ENCODE measurements at regions not wholly inside any gene's neighbourhood (a gene's known extent, or its start where the extent isn't known, plus 50 kb on each side); places are given as distances from the start of the nearest gene placed in this dataset.

DNA sequence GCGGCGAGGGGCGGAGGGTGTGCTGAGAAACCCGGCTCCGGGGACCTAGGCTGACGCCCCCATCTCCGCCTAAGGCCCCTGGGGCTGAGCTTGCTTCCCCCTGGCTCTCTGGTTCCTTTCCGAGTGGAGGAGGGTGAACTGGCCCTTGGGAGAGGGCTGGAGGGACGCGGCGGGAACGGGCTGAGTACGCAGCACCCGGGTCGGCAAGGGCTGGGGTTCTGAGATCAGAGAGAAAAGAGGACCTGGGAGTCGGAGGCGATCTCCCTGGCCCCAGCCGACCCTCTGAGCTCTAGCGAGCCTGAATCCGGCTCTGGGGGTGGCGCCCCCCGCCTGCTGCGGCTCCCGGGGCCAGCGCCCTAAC, 270.8 kb downstream of the FOXD2 start:
- H3K4me3 ChIP-seq (ENCODE audit: low read depth in 1 of 2, low read length in 2 of 2): peak overlapping the region in 1 of 2 donors; percentile 62
- peaks cover 48 to 63% of the 10 kb centered on the region in 2 donors for H3K27me3 ChIP-seq (ENCODE audit: control insufficient read depth in 1 of 2, insufficient read depth in 2 of 2, low read length in 2 of 2)
- H3K36me3 ChIP-seq (ENCODE audit: control insufficient read depth in 1 of 2, insufficient read depth in 2 of 2, low read length in 2 of 2): no peaks in the 10 kb centered on the region
- H3K9ac ChIP-seq (ENCODE audit: low read depth in 1 of 2, low read length in 2 of 2): no peak overlapping the region
- H3K27ac ChIP-seq (ENCODE audit: low read depth, low read length): no peak overlapping the region
- H3K9me3 ChIP-seq (ENCODE audit: control insufficient read depth in 1 of 2, low read length in 2 of 2): no peaks in the 10 kb centered on the region
- peaks cover 7 to 19% of the 10 kb centered on the region in 2 donors for H3K4me1 ChIP-seq (ENCODE audit: control insufficient read depth in 1 of 2, insufficient read depth in 2 of 2, low read length in 2 of 2)

DNA sequence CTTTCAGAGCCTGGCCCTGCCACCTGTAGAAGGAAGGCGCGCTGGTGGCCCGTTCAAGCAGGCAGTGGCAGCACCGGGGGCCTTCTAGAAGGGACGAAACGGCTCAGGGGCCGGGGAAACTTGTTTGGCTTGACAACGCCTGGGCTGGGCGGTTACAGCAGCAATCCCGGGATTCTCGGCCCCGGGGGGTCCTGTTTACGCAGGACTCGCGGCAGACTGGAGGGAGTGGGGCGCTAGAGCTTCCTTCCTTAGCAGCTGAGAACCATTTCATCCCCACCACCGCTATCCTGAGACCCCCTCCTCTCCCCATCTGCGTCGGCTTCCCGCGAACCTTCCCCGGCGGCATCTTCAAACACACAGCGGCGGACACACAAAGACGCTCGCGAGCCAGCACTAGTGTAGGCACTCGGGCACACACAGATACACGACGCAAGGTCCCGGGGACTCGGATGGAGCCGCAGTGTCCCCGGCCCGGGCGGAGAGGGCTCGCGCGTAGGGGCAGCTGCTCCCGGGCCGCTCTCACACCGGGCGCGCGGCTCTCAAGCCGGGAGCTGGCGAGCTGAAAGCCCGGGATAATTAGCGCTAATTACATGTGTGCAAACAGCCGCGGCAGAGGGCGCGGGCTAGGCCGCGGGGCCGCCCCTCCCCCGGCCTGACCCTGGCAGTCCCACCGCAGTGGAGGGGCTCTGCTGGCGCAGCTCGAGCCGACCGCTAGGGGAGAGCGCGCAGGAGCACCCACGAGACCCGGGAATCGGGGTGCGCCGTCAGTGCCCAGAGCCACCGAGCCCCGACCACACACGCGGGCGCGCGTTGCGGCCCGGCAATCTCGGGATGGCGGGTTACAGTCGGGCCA, 271.4 kb downstream of the FOXD2 start:
- Histone ChIP-seq H3K27me3 (ENCODE audit: control insufficient read depth in 1 of 2, insufficient read depth in 2 of 2, low read length in 2 of 2) (peaks cover 52 to 67% of the 10 kb centered on the region in 2 donors), H3K9me3 (ENCODE audit: control insufficient read depth in 1 of 2, low read length in 2 of 2) (no peaks in the 10 kb centered on the region), H3K27ac (ENCODE audit: low read depth, low read length) (no peak overlapping the region), H3K4me1 (ENCODE audit: control insufficient read depth in 1 of 2, insufficient read depth in 2 of 2, low read length in 2 of 2) (peaks cover 7 to 19% of the 10 kb centered on the region in 2 donors), H3K36me3 (ENCODE audit: control insufficient read depth in 1 of 2, insufficient read depth in 2 of 2, low read length in 2 of 2) (no peaks in the 10 kb centered on the region), H3K4me3 (ENCODE audit: low read depth in 1 of 2, low read length in 2 of 2) (peak overlapping the region; percentile 43 to 62), H3K9ac (ENCODE audit: low read depth in 1 of 2, low read length in 2 of 2) (peak overlapping the region in 1 of 2 donors; percentile 47)

DNA sequence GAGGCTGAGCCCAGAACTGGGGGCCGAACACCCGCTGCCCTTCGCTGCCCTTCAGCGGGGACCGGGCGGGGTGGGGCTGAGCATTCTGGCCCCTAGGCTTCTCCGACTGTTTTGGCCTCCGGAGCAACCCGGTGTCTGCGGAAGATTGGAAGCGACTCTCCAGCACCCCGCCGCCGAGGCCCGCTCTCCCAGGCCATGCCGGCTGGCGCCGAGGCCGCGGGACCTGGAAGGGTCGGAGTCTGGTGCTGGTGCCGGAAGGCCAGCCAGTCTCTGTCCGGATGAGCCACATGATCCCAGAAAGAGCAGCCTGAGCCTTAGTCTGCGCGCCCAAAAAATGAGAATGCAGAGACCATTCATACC, 272.0 kb downstream of the FOXD2 start:
- Histone ChIP-seq H3K36me3 (ENCODE audit: control insufficient read depth in 1 of 2, insufficient read depth in 2 of 2, low read length in 2 of 2) (no peaks in the 10 kb centered on the region), H3K4me3 (ENCODE audit: low read depth in 1 of 2, low read length in 2 of 2) (peak overlapping the region; percentile 43 to 62), H3K9me3 (ENCODE audit: control insufficient read depth in 1 of 2, low read length in 2 of 2) (no peaks in the 10 kb centered on the region), H3K27ac (ENCODE audit: low read depth, low read length) (no peak overlapping the region), H3K27me3 (ENCODE audit: control insufficient read depth in 1 of 2, insufficient read depth in 2 of 2, low read length in 2 of 2) (peaks cover 52 to 67% of the 10 kb centered on the region in 2 donors), H3K4me1 (ENCODE audit: control insufficient read depth in 1 of 2, insufficient read depth in 2 of 2, low read length in 2 of 2) (peaks cover 7 to 19% of the 10 kb centered on the region in 2 donors), H3K9ac (ENCODE audit: low read depth in 1 of 2, low read length in 2 of 2) (peak overlapping the region in 1 of 2 donors; percentile 47)

DNA sequence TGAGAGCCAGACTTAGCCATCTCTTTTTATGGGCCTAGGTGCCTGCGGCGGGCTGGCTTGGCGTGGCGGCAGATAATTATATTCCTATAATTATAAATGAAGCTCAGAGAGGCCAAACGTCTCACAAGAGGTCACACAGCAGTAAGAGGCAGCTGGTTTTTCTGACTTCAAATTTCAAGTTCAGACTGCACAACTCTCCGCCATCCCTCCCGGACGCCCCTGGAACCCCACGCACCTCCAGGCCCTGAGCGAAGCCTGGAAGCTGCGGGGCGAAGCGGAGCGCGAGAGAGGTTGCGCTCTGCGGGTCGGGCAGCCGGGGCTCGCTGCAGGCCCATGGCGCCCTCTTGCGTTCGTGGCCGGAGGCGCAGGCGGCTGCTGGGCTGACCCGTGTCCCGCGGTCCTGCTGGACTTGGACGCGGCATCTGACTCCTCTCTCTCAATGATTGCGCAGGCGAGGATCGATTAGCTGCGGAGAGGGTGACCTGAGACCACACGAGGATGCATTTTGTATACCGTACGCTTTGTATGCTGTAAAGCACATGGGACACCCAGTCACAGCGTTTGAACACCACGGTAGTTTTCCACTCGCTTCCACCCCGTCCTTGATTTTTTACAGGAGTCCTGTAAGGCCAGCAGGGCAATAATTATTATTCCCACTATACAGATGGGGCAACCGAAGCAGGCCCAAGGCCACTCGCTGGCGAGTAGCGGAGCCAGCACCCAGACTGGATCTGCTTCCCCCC, 272.7 kb downstream of the FOXD2 start:
- Histone ChIP-seq H3K27ac (ENCODE audit: low read depth, low read length) (no peak overlapping the region), H3K36me3 (ENCODE audit: control insufficient read depth in 1 of 2, insufficient read depth in 2 of 2, low read length in 2 of 2) (no peaks in the 10 kb centered on the region), H3K4me3 (ENCODE audit: low read depth in 1 of 2, low read length in 2 of 2) (peak overlapping the region; percentile 43 to 62), H3K9ac (ENCODE audit: low read depth in 1 of 2, low read length in 2 of 2) (no peak overlapping the region), H3K27me3 (ENCODE audit: control insufficient read depth in 1 of 2, insufficient read depth in 2 of 2, low read length in 2 of 2) (peaks cover 57 to 63% of the 10 kb centered on the region in 2 donors), H3K9me3 (ENCODE audit: control insufficient read depth in 1 of 2, low read length in 2 of 2) (no peaks in the 10 kb centered on the region), H3K4me1 (ENCODE audit: control insufficient read depth in 1 of 2, insufficient read depth in 2 of 2, low read length in 2 of 2) (peaks cover 7 to 19% of the 10 kb centered on the region in 2 donors)
